ENCODE measurements at regions not wholly inside any gene's neighbourhood (a gene's known extent, or its start where the extent isn't known, plus 50 kb on each side); places are given as distances from the start of the nearest gene placed in this dataset.
"Not testable (repeated sequence)": the region's sequence is repeated elsewhere in the genome, so short reads cannot be mapped to it uniquely, and the experiment has no call there.

DNA sequence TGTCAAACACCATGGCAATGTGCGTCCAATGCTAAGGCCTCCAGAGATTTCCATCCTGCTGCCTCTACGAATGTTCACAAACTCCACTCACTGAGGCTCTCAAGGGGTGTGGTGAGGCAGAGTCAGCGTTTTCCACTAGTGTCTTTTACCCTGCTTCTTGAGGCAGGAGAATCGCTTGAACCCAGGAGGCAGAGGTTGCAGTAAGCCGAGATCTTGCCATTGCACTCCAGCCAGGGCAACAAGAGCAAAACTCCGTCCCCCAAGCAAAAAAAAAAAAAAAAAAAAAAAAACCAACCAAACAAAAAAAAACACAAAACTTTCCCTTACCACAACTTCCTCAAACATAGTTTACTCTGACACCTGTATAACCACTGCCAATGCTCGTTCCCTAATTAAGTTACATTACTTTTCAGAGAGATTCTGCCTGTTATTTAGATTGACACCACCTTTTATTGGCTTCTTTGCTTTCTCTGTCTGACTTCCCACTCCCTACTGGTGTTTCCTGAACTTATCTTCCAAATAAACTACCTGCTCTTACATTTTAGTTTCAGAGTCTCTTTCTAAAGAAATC, 102.1 kb upstream of the ZNF746 start:
- DNase-seq: no peak

GRCh38 chr7:149598721-149599308, 101.2 kb upstream of the ZNF746 start:
- peak; percentile 8 to 28 for DNase-seq

- not testable (repeated sequence) for DNase-seq
Measured at GRCh38 chr7:149597789-149598188, 100.2 kb upstream of the ZNF746 start.

DNA sequence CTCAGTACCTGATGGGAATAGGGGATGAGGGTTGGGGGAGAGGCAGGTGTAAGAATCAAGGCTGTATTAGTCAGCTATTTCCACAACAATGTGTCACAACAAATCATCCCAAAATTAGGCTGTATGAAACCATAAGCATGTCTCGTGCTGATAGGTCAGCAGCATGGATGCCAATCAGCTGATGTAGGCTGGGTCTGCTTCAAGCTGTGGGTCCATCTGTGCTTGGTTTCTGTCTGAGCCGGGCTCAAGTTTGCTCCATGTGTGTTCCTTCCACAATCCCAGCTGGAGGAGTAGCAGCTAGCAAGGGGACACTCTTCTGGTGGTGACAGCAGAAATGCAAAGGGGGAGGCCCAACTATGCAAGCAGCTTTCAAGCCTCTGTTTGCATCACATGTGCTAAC, 97.9 kb upstream of the ZNF746 start:
- DNase-seq: no peak

GRCh38 chr7:149595078-149595477, 97.5 kb upstream of the ZNF746 start:
- DNase-seq: no peak

DNA sequence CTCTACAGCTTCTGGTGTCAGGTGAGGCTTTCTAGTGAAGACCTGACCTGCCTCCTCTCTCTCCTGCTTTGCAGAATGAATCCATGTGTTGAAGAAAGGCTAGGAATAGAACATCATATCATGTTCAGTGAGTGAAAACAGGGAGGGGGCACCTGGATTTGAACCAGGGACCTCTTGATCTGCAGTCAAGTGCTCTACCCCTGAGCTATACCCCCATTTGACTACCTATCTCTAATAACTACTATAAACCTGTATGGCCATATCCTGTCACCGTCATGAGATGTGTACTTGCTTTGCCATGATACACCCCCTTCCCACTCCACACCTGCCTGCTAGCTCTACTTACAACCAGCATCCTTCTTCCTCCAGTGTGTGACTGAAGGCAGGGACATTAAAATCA, 91.3 kb upstream of the ZNF746 start:
- DNase-seq: no peak

- DNase-seq: no peak
Measured at GRCh38 chr7:149586646-149587645, 89.3 kb upstream of the ZNF746 start.

- DNase-seq: no peak
Measured at GRCh38 chr7:149584530-149584929, 86.9 kb upstream of the ZNF746 start.

DNA sequence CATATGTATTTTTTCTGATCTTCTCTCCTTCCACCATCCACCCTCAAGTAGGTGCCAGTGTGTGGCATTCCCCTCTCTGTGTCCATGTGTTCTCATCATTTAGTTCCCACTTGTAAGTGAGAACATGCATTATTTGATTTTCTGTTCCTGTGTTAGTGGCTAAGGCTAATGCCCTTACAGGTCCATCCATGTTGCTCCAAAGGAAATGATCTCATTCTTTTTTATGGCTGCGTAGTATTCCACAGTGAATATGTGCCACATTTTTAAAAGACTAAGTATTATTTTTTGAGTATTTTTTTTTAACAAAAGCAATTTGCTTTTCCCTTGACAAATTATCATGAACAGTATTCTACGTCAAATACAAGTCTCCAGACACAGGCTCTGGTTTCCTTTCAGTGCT, 86.4 kb upstream of the ZNF746 start:
- DNase-seq: no peak

DNA sequence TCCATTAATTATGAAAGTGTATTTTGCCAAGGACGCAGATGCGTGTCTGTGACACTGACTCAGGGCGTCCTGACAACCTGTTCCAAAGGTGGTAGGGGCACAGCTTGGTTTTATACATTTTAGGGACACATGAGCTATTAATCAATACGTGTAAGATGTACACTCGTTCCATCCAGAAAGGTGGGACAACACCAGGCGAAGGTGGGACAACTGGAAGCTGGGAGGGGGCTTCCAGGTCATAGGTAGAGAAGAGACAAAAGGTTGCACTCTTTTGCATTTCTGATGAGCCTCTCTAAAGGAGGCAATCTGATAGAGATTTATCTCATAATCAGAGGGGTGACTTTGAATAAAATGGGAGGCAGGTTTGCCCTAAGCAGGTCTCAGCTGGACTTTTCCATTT, 82.7 kb upstream of the ZNF746 start:
- DNase-seq: no peak

DNA sequence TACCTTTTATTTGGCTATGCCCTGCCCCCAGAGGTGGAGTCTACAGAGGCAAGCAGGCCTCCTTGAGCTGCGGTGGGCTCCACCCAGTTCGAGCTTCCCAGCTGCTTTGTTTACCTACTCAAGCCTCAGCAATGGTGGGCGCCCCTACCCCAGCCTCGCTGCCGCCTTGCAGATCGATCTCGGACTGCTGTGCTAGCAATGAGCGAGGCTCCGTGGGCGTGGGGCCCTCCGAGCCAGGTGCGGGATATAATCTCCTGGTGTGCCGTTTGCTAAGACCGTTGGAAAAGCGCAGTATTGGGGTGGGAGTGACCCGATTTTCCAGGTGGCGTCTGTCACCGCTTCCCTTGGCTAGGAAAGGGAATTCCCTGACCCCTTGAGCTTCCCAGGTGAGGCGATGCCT, 81.8 kb upstream of the ZNF746 start:
- not testable (repeated sequence) for DNase-seq

DNA sequence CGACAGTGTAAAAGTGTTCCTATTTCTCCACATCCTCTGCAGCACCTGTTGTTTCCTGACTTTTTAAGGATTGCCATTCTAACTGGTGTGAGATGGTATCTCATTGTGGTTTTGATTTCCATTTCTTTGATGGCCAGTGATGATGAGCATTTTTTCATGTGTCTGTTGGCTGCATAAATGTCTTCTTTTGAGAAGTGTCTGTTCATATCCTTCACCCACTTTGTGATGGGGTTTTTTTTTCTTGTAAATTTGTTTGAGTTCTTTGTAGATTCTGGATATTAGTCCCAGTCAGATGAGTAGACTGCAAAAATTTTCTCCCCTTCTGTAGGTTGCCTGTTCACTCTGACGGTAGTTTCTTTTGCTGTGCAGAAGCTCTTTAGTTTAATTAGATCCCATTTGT, 76.8 kb upstream of the ZNF746 start:
- DNase-seq: not testable (repeated sequence)

DNA sequence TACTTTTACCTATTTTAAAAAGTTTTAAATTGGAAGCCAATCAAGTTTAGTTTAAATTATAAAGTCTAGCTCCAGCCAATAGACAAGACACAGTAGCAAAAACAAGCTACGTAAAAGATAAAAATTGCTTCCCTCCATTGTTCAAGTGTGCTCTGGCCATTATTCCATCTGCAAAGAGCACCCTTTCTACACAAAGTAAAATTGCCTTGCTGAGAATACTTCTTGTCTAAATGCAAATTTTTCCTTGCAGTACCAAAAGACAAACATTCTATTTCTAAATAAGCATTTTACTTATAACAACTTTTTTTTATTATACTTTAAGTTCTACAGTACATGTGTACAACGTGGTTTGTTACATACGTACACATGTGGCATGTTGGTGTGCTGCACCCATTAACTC, 75.9 kb upstream of the ZNF746 start:
- DNase-seq: no peak

DNA sequence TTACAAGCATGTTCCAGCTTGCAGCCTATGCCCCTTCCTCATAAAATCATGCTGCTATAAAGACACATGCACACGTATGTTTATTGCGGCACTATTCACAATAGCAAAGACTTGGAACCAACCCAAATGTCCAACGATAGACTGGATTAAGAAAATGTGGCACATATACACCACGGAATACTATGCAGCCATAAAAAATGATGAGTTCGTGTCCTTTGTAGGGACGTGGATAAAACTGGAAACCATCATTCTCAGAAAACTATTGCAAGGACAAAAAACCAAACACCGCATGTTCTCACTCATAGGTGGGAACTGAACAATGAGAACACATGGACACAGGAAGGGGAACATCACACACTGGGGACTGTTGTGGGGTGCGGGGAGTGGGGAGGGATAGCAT, 75.3 kb upstream of the ZNF746 start:
- not testable (repeated sequence) for DNase-seq

GRCh38 chr7:149570784-149571183, 73.2 kb upstream of the ZNF746 start:
- no peak for DNase-seq

DNA sequence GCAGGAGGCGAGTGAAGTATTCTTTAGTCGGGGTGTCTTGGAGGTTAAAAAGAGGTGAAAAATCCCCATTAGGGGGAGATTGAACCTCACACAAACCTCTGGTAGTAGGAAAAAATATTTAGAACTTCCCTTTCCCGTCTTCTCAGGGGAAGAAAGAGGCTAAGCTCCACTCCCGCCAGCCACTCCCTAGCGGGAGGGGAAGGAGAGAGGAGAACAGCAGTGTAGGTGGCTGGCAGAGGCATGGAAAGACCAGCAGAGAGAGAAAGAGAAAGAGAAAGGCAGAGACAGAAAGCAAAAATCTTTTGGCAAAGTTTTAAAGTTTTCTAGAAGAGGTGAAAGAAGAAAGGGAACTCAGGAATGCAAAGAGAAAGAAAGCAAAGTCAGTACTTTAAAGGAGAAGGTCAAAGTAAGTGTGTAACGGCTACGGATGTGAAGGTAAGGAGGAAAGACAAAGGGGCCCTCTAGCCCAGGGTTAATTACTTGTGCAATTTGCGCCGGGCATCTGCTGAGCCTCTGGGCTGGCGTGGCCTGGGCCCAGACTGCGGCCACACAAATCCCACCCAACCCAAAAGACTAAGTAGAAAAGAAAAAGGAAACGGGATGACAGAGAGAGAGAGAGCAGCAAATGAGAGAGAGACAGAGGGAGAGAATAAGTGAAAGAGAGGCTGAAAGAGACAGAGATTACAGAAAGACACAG, 72.3 kb upstream of the ZNF746 start:
- no peak for DNase-seq

- DNase-seq: no peak
Measured at GRCh38 chr7:149569025-149569725, 71.6 kb upstream of the ZNF746 start.

- no peak for DNase-seq
Measured at GRCh38 chr7:149568218-149568617, 70.6 kb upstream of the ZNF746 start.

- no peak for DNase-seq
Measured at GRCh38 chr7:149566103-149566502, 68.5 kb upstream of the ZNF746 start.

- no peak for DNase-seq
Measured at GRCh38 chr7:149565096-149565382, 67.4 kb upstream of the ZNF746 start.

- no peak for DNase-seq
Measured at GRCh38 chr7:149564340-149565095, 66.9 kb upstream of the ZNF746 start.

- DNase-seq: no peak
Measured at GRCh38 chr7:149562602-149563001, 65.0 kb upstream of the ZNF746 start.

Measured in inflammatory macrophage treated with lipopolysaccharide for 1 hour (primary cell).